Renal cortical epithelial cell (primary cell): ENCODE measurements at regions not wholly inside any gene's neighbourhood (a gene's known extent, or its start where the extent isn't known, plus 50 kb on each side); places are given as distances from the start of the nearest gene placed in this dataset.
"Not testable (repeated sequence)": the region's sequence is repeated elsewhere in the genome, so short reads cannot be mapped to it uniquely, and the experiment has no call there.

Experiments used
- DNase-seq: peaks from one replicate; pipeline ENCODE4 v3.0.0-alpha.2; 2011; ENCODE audit warnings: low read depth

DNA sequence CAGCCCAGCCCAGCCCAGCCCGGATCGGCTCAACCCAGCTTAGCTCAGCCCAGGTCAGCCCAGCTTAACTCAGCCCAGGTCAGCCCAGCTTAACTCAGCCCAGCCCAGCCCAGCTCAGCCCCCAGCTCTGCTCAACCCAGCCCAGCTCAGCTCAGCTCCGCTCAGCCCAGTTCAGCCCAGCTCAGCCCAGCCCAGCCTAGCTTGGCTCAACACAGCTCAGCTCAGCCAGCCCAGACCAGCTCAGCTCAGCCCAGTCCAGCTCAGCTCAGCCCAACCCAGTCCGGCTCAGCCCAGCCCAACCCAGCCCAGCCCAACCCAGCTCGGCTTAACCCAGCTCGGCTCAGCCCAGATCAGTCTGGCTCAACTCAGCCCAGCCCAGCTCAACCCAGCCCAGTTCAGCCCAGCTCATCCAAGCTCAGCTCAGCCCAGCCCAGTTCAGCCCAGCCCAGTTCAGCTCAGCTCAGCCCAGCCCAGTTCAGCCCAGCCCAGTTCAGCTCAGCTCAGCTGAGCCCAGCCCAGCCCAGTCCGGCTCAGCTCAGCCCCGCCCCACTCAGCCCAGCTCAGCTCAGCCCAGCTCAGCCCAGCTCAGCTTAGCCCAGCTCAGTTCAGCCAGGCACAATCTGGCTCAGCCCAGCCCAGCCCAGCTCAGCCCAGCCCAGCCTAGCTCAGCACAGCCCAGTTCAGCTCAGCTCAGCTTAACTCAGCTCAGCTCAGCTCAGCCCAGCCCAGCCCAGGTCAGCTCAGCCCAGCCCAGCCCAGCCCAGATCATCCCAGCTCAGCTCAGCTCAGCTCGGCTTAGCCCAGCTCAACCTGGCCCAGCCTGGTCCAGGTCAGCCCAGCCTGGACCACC lies 331.7 kb downstream of the TMEM121 start:
- no peak for DNase-seq

GRCh38 chr14:105858676-105859025 lies 332.3 kb downstream of the TMEM121 start:
- DNase-seq: no peak

DNA sequence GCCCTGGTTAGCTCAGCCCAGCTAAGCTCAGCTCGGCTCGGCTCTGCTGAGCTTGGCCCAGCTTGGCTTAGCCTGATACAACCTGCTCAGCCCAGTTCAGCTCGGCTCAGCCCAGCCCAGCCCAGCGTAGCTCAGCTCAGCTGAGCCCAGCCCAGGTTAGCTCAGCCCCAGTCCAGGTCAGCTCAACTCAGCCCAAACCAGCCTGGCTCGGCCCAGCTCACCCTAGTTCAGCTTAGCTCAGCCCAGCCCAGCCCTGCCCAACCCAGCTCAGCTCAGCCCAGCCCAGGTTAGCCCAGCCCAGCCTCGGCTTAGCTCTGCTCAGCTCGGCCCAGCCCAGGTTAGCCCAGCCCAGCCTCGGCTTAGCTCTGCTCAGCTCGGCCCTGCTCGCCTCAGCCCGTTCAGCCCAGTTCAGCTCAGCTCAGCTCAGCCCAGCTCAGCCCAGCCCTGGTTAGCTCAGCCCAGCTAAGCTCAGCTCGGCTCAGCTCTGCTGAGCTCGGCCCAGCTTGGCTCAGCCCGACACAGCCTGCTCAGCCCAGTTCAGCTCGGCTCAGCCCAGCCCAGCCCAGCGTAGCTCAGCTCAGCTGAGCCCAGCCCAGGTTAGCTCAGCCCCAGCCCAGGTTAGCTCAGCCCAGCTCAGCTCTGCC lies 332.8 kb downstream of the TMEM121 start:
- DNase-seq: not testable (repeated sequence)

DNA sequence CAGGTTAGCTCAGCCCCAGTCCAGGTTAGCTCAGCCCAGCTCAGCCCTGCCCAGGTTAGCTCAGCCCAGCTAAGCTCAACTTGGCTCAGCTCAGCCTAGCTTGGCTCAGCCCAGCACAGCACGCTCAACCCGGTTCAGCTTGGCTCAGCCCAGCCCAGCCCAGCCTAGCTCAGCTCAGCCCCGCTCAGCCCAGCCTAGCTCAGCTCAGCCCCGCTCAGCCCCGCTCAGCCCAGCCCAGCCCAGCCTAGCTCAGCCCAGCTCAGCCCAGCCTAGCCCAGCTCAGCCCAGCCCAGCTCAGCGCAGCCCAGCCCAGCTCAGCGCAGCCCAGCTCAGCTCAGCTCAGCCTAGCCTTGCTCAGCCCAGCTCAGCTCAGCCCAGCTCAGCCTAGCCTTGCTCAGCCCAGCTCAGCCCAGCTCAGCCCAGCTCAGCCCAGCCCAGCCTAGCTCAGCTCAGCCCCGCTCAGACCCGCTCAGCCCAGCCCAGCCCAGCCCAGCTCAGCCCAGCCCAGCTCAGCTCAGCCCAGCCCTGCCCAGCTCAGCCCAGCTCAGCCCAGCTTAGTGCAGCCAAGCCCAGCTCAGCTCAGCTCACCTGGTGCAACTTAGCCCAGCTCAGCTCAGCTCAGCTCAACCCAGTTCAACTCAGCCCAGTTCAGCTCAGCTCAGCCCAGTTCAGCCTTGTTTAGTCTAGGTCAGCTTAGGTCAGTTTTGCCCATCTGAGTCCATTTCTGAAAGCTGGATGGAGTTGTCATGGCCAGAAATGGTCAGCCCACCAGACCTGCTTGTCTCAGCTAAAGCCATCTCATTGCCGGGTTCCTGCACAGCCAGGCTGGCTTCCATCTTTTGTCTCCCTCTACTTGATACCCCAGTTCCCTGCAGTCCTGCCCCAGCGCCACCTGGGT lies 333.6 kb downstream of the TMEM121 start:
- DNase-seq: no peak

DNA sequence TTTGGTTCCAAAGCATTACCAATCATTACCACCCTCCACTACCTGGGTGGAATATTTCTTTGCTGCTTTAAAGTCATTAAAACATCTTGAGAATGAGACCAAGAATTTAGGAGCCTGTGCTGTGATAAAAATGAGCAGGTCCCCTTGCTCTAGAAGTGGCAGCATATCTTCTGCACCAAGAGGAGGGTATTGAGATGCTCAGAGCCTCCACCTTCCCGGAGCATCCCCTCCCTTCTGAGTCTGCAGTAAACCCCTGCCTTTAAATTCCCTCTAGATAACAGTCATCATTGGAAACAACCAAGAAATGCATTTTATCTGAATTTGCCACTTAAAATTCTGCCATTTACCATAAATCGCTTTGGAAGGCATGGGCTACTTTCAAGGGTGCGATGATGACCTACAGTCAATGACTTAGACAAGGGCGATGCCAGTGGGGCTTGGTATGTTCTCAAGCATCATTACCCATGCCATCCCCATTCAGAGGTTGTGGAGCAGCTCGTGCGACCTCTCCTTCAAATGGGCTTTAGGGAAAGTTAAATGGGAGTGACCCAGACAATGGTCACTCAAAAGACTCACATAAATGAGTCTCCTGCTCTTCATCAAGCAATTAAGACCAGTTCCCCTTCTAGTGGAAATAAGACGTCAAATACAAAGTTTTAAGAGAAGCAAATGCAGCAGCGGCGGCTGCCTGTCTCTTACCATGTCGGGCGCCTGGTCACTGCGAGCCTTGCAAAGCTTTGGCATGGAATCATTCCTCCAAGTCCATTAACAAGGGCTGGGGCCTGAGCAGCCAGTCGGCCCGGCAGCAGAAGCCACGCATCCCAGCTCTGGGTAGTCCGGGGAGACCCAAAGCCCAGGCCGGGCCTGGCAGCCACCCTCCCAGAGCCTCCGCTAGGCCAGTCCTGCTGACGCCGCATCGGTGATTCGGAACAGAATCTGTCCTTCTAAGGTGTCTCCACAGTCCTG lies 334.5 kb downstream of the TMEM121 start:
- no peak for DNase-seq

DNA sequence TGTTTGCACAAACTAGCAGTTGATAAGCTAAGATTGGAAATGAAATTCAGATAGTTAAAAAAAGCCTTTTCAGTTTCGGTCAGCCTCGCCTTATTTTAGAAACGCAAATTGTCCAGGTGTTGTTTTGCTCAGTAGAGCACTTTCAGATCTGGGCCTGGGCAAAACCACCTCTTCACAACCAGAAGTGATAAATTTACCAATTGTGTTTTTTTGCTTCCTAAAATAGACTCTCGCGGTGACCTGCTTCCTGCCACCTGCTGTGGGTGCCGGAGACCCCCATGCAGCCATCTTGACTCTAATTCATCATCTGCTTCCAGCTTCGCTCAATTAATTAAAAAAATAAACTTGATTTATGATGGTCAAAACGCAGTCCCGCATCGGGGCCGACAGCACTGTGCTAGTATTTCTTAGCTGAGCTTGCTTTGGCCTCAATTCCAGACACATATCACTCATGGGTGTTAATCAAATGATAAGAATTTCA lies 335.6 kb downstream of the TMEM121 start:
- DNase-seq: no peak

DNA sequence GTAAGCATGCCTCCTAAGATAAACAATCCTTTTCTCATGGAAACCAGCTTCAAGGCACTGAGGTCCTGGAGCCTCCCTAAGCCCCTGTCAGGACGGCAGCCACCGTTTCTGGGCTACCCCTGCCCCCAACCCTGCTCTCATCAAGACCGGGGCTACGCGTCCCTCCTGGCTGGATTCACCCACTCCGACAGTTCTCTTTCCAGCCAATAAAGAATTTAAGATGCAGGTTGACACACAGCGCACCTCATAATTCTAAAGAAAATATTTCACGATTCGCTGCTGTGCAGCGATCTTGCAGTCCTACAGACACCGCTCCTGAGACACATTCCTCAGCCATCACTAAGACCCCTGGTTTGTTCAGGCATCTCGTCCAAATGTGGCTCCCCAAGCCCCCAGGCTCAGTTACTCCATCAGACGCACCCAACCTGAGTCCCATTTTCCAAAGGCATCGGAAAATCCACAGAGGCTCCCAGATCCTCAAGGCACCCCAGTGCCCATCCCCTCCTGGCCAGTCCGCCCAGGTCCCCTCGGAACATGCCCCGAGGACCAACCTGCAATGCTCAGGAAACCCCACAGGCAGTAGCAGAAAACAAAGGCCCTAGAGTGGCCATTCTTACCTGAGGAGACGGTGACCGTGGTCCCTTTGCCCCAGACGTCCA lies 336.3 kb downstream of the TMEM121 start:
- no peak for DNase-seq

- no peak for DNase-seq
Measured at GRCh38 chr14:105863296-105864108, 337.1 kb downstream of the TMEM121 start.

- DNase-seq: no peak
Measured at GRCh38 chr14:105864116-105864515, 337.7 kb downstream of the TMEM121 start.

- DNase-seq: no peak
Measured at GRCh38 chr14:105864651-105865265, 338.4 kb downstream of the TMEM121 start.

DNA sequence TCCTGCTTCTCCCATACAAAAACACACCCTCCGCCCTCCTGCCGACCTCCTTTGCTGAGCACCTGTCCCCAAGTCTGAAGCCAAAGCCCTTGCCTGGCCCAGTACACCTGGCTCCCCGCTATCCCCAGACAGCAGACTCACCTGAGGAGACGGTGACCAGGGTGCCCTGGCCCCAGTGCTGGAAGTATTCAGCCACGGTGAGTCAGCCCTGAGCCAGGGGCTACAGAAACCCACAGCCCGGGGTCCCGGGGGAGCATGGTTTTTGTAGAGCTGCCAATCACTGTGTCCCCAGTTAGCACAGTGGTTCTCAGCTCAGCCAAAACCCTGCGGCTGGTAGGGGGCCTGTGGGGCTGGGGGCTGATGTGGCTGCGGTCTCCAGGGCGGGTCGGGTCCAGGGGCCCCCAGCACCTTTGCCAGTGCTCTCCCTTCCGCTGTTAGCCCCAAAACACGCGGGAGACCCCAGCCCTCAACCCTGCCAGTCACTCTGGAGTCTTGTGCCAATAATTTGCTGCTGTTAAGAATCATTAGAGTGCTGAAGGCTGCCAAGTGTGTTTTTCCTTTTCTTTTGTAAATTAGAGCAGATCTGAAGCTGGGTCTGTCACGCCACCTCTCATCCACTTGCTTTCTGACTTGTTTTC lies 339.0 kb downstream of the TMEM121 start:
- DNase-seq: no peak

DNA sequence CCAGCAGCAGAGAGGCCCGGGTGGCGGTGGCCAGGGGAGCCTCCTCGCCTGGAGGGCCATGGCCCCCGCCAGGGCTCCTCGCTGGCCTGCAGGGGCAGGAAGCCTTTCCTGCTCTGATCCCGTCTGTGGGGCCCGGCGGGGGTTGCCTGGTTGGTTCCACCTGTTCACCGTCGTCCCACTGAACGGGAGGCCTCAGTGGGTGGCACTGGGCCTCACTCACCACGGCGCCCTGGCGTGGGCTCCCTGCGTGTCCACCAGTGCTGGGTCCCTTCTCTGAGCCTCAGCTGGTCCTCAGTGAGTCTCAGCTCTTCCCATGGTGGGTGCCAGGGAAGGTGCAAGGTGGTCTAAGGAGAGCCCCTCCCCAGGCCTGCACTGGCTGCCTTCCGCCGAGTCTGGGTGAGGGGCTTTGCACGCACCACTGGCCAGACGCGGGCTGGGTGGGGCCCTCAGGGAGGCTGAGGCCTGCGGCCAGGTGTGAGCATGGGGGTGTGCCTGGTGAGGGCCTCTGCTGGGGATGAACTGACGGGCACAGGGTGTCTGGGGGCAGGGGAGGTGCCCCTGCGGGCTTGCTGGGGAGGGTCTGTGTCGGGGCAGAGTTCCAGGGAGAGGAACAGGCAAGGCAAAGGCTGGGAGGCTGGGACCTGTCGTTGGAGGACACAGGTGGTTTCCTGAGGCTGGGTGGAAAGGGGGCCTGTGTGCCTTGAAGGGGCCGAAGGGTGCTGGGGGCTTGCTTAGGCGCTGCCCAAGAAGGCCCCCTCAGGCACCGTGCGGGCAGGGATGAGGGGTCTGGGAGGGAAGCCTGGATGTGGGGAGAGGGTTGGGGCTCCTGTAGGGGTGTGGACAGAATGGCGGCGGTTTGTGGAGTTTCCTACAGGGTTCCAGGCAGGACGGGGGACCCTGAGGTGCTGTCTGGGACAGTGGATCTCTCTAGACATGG lies 339.8 kb downstream of the TMEM121 start:
- no peak for DNase-seq

DNA sequence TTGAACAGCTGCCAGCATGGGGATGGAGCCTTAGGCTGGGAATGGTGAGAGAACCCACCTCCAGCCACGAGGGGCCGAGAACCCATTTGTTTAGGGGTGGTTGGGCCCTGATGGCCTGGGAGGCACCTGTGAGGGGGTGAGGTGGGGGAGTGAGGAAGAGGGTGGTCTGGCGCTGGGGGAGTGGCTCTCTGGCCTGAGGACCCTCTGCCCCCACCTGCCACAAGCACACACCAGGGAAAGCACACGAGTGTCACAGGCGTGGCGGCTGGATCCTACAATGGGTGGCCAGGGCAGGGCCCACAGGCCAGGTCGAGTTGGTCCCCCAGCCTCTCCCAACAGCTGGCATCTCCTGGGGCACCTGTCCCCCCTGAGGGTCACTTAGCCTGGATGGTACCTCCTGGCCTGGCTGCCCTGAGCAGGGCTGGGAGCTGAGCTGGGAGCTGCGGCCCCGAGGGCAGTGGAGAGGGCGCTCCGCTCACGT lies 340.5 kb downstream of the TMEM121 start:
- no peak for DNase-seq

GRCh38 chr14:105867961-105868599 lies 341.7 kb downstream of the TMEM121 start:
- no peak for DNase-seq

DNA sequence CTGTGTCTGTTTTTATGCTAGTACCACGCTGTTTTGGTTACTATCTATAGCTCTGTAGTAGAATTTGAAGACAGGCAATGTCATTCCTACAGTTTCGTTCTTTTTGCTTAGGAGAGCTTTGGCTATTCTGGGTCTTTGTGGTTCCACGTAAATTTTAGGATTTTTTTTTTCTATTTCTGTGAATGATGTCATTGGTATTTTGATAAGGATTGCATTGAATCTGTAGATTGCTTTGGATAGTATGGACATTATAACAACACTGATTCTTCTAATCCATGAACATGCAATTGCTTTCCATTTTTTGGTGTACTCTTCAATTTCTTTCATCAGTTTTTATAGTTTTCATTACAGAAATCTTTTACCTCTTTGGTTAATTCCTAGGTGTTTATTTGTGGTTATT lies 345.2 kb downstream of the TMEM121 start:
- DNase-seq: no peak

GRCh38 chr14:105873870-105874512 lies 347.6 kb downstream of the TMEM121 start:
- no peak for DNase-seq
